22Rv1 (cell line): ENCODE measurements at regions not wholly inside any gene's neighbourhood (a gene's known extent, or its start where the extent isn't known, plus 50 kb on each side); places are given as distances from the start of the nearest gene placed in this dataset.

Experiments
- ZFX ChIP-seq: fragments of 450-650 bp; IDR thresholded peaks from 2 replicates; pipeline ENCODE4 v1.6.1; 2017; ENCODE audit warnings: antibody characterized with exemption, borderline replicate concordance
- TF ChIP-seq, protein P1 (sequence below): fragments of 450-650 bp; IDR thresholded peaks from 2 replicates; pipeline ENCODE4 v1.5.1; 2017; ENCODE audit warnings: mild to moderate bottlenecking

DNA sequence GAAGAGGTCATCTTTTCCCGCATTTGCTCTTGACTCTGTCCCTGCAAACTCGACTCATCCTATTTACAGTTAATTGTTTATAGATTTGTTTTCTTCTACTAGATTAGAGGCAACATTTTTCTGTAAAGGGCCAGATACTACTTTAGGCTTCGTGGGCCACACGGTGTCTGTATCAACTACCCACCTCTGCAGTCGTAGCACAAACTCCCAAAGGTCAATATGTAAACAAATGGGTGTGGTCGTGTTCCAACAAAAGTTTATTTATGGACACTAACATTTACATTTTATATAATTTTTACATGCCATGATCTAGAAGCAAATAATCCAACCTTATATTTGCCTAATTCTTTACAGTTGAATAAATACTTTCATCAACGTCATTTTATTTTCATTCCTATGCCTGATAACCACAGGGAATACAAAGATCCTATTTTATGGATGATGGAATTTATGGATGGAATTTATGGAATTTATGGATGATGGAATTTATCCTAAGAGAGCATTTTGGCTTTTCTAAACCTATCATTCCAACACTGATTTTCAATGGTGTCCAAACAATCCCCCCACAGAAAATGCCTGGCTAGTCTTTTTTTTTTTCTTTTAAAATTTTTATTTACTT, 232.8 kb downstream of the MYLK4 start:
- TF ChIP-seq, protein P1, sequence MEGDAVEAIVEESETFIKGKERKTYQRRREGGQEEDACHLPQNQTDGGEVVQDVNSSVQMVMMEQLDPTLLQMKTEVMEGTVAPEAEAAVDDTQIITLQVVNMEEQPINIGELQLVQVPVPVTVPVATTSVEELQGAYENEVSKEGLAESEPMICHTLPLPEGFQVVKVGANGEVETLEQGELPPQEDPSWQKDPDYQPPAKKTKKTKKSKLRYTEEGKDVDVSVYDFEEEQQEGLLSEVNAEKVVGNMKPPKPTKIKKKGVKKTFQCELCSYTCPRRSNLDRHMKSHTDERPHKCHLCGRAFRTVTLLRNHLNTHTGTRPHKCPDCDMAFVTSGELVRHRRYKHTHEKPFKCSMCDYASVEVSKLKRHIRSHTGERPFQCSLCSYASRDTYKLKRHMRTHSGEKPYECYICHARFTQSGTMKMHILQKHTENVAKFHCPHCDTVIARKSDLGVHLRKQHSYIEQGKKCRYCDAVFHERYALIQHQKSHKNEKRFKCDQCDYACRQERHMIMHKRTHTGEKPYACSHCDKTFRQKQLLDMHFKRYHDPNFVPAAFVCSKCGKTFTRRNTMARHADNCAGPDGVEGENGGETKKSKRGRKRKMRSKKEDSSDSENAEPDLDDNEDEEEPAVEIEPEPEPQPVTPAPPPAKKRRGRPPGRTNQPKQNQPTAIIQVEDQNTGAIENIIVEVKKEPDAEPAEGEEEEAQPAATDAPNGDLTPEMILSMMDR: no peak
- TF ChIP-seq ZFX: no peak
